SK-N-SH (cell line): ENCODE measurements at regions not wholly inside any gene's neighbourhood (a gene's known extent, or its start where the extent isn't known, plus 50 kb on each side); places are given as distances from the start of the nearest gene placed in this dataset.

Experiments
- CTCF ChIA-PET: fragments of 300-600, 350-600 bp; formaldehyde crosslinking; extraction: SDS; loops from one replicate; lab custom pipeline; 2021; lab: Yijun Ruan, JAX
- POLR2A ChIA-PET: fragments of 350-600 bp; sonication (Branson Sonifier 250); formaldehyde crosslinking; extraction: SDS; loops from one replicate; lab custom pipeline; 2020; ENCODE audit warnings: antibody characterized with exemption, inconsistent platforms; lab: Yijun Ruan, JAX
- DNase-seq: peaks from one replicate; pipeline ENCODE4 v3.0.0; 2012
- H2AFZ ChIP-seq: fragments of 200-600 bp; sonication (generic); 2 replicates; pipeline ENCODE4 v1.8.1; 2016; ENCODE audit warnings: antibody characterized with exemption, mild to moderate bottlenecking, low read depth
- H3F3A ChIP-seq: fragments of 200-600 bp; sonication (generic); replicated peaks from 2 replicates; pipeline ENCODE3; 2016; ENCODE audit warnings: antibody characterized with exemption, mild to moderate bottlenecking; ENCODE audit not compliant: insufficient read depth
- H3K27ac ChIP-seq, 2 experiments: fragments of 200-500 bp in 1 of 2; fragments of 200-600 bp in 1 of 2; sonication (Bioruptor generic) in 1 of 2; sonication (generic), shearing (Covaris generic) in 1 of 2; 2 replicates each; pipeline versions ENCODE4 v1.5.1 to v1.6.1; 2014 to 2016; ENCODE audit warnings: low read depth in 2 of 2, inconsistent platforms in 1 of 2, low read length in 1 of 2, mild to moderate bottlenecking in 1 of 2, mixed read lengths in 1 of 2
- H3K27me3 ChIP-seq: fragments of 200-600 bp; sonication (generic), shearing (Covaris generic); 2 replicates; pipeline ENCODE4 v1.6.1; 2016; ENCODE audit warnings: mixed run types; ENCODE audit not compliant: insufficient read depth
- H3K36me3 ChIP-seq, 2 experiments: fragments of 200-500 bp in 1 of 2; fragments of 200-600 bp in 1 of 2; sonication (Bioruptor generic) in 1 of 2; sonication (generic) in 1 of 2; replicated peaks in 1 of 2; 2 replicates each; pipeline versions ENCODE3 to v1.5.1; 2014 to 2016; ENCODE audit warnings: low read length in 1 of 2, mild to moderate bottlenecking in 1 of 2; ENCODE audit not compliant: insufficient read depth in 2 of 2, control insufficient read depth in 1 of 2
- H3K4me1 ChIP-seq, 2 experiments: fragments of 200-500 bp in 1 of 2; fragments of 200-600 bp in 1 of 2; sonication (Bioruptor generic) in 1 of 2; sonication (generic), shearing (Covaris generic) in 1 of 2; 2 replicates each; pipeline versions ENCODE4 v1.5.1 to v1.6.1; 2014 to 2016; ENCODE audit warnings: low read depth in 1 of 2, low read length in 1 of 2, mixed run types in 1 of 2; ENCODE audit not compliant: insufficient read depth in 2 of 2, control insufficient read depth in 1 of 2
- H3K4me2 ChIP-seq: fragments of 200-600 bp; sonication (generic), shearing (Covaris generic); 2 replicates; pipeline ENCODE4 v1.6.1; 2017; ENCODE audit warnings: mixed run types
- H3K4me3 ChIP-seq, 2 experiments: fragments of 200-500 bp in 1 of 2; fragments of 200-600 bp in 1 of 2; sonication (Bioruptor generic) in 1 of 2; sonication (generic), shearing (Covaris generic) in 1 of 2; 2 replicates each; pipeline versions ENCODE4 v1.5.1 to v1.8.1; 2014 to 2016; ENCODE audit warnings: low read depth in 2 of 2, inconsistent platforms in 1 of 2, low read length in 1 of 2, mild to moderate bottlenecking in 1 of 2, mixed read lengths in 1 of 2, moderate library complexity in 1 of 2
- H3K79me2 ChIP-seq: fragments of 200-600 bp; sonication (generic); 2 replicates; pipeline ENCODE4 v1.8.1; 2017; ENCODE audit warnings: mild to moderate bottlenecking; ENCODE audit not compliant: insufficient read depth
- H3K9ac ChIP-seq: fragments of 200-600 bp; sonication (generic); 2 replicates; pipeline ENCODE4 v1.6.1; 2017; ENCODE audit warnings: mixed run types
- H3K9me2 ChIP-seq: fragments of 200-600 bp; sonication (generic); 2 replicates; pipeline ENCODE4 v1.6.1; 2017; ENCODE audit warnings: mixed run types
- H3K9me3 ChIP-seq: fragments of 200-600 bp; sonication (generic); 2 replicates; pipeline ENCODE4 v1.6.1; 2017; ENCODE audit warnings: mixed run types, mild to moderate bottlenecking, moderate library complexity
- H4K20me1 ChIP-seq: fragments of 200-600 bp; sonication (generic); 2 replicates; pipeline ENCODE4 v1.6.1; 2017; ENCODE audit warnings: mild to moderate bottlenecking, mixed run types; ENCODE audit not compliant: insufficient read depth
- CHD2 ChIP-seq: fragments of 150-350 bp; IDR thresholded peaks from 2 replicates; pipeline ENCODE4 v1.6.1; 2018; ENCODE audit warnings: low read length; ENCODE audit not compliant: partially characterized antibody
- EZH2phosphoT487 ChIP-seq: fragments of 200-600 bp; sonication (generic); IDR thresholded peaks from 2 replicates; pipeline ENCODE4 v1.6.1; 2017; ENCODE audit warnings: low read depth, mixed run types, mild to moderate bottlenecking, antibody characterized with exemption, moderate library complexity, borderline replicate concordance
- FOXJ3 ChIP-seq: sonication (generic); formaldehyde crosslinking; IDR thresholded peaks from 2 replicates; pipeline ENCODE4 v1.5.1; 2020; ENCODE audit warnings: mild to moderate bottlenecking, missing genetic modification reagents
- GABPA ChIP-seq: IDR thresholded peaks from 2 replicates; pipeline ENCODE4 v1.4.0; 2012; ENCODE audit warnings: low read depth, mild to moderate bottlenecking
- GATA2 ChIP-seq: sonication (generic); formaldehyde crosslinking; IDR thresholded peaks from 2 replicates; pipeline ENCODE4 v1.5.0; 2020; ENCODE audit warnings: mild to moderate bottlenecking, missing genetic modification reagents
- JUND ChIP-seq: IDR thresholded peaks from 2 replicates; pipeline ENCODE4 v1.4.0; 2012
- MXI1 ChIP-seq: IDR thresholded peaks from 2 replicates; pipeline ENCODE4 v1.6.1; 2012; ENCODE audit warnings: mild to moderate bottlenecking, low read depth, low read length, improper control_type of control experiment
- NFIC ChIP-seq: IDR thresholded peaks from 2 replicates; pipeline ENCODE4 v1.4.0; 2012; ENCODE audit warnings: borderline replicate concordance
- RFX5 ChIP-seq: IDR thresholded peaks from 2 replicates; pipeline ENCODE4 v1.6.1; 2012; ENCODE audit warnings: mild to moderate bottlenecking, improper control_type of control experiment, low read length
- RXRA ChIP-seq: IDR thresholded peaks from 2 replicates; pipeline ENCODE4 v1.4.0; 2012; ENCODE audit warnings: low read depth, mild to moderate bottlenecking, borderline replicate concordance
- SIN3A ChIP-seq: IDR thresholded peaks from 2 replicates; pipeline ENCODE4 v1.6.1; 2012; ENCODE audit warnings: low read depth, mild to moderate bottlenecking, low read length, moderate library complexity, borderline replicate concordance
- TAF1 ChIP-seq: IDR thresholded peaks from 2 replicates; pipeline ENCODE4 v1.6.1; 2012; ENCODE audit warnings: low read depth, mild to moderate bottlenecking, low read length, moderate library complexity, borderline replicate concordance
- TCF12 ChIP-seq: IDR thresholded peaks from 2 replicates; pipeline ENCODE4 v1.4.0; 2012
- TEAD4 ChIP-seq: IDR thresholded peaks from 2 replicates; pipeline ENCODE4 v1.4.0; 2012; ENCODE audit warnings: mild to moderate bottlenecking, borderline replicate concordance; ENCODE audit not compliant: insufficient read depth
- YY1 ChIP-seq: IDR thresholded peaks from 2 replicates; pipeline ENCODE4 v1.4.0; 2012; ENCODE audit warnings: low read depth, mild to moderate bottlenecking
- WGBS: methylation state at CpG from one replicate; pipeline ENCODE4 v1.1.6; 2017; ENCODE audit warnings: low lambda C conversion rate; 5-methylcytosine and 5-hydroxymethylcytosine counted together
- TF ChIP-seq, protein P1 (sequence below): IDR thresholded peaks from 2 replicates; pipeline ENCODE4 v1.6.1; 2012; ENCODE audit warnings: mild to moderate bottlenecking, low read depth, low read length, moderate library complexity
- TF ChIP-seq, protein P2 (sequence below): IDR thresholded peaks from 2 replicates; pipeline ENCODE4; 2012
- TF ChIP-seq, protein P3 (sequence below): fragments of 200-600 bp; sonication (generic); IDR thresholded peaks from 2 replicates; pipeline ENCODE4 v1.6.1; 2017; ENCODE audit warnings: antibody characterized with exemption, mild to moderate bottlenecking, moderate library complexity
- TF ChIP-seq, protein P4 (sequence below): IDR thresholded peaks from 2 replicates; pipeline ENCODE4 v1.4.0; 2012; ENCODE audit warnings: low read depth

DNA sequence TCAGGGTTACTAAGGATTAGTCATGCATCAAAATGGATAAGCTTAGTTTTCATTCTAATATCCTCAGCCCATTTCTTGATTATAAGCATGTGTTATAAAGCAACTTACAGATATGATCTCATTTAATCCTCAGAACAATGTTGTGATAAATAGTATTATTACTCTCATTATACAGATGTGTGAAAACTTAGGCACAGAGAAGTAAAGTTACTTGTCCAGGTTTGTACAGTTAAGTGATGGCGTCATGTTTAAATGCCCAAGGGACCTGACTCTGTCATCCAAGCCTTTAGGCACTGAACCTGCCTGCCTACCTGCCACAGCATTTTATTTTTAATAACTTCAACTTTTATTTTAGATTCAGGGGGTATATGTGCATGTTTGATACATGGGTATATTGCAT is 472.9 kb upstream of the SEMA6D start (continued):
- TF ChIP-seq, protein P1, sequence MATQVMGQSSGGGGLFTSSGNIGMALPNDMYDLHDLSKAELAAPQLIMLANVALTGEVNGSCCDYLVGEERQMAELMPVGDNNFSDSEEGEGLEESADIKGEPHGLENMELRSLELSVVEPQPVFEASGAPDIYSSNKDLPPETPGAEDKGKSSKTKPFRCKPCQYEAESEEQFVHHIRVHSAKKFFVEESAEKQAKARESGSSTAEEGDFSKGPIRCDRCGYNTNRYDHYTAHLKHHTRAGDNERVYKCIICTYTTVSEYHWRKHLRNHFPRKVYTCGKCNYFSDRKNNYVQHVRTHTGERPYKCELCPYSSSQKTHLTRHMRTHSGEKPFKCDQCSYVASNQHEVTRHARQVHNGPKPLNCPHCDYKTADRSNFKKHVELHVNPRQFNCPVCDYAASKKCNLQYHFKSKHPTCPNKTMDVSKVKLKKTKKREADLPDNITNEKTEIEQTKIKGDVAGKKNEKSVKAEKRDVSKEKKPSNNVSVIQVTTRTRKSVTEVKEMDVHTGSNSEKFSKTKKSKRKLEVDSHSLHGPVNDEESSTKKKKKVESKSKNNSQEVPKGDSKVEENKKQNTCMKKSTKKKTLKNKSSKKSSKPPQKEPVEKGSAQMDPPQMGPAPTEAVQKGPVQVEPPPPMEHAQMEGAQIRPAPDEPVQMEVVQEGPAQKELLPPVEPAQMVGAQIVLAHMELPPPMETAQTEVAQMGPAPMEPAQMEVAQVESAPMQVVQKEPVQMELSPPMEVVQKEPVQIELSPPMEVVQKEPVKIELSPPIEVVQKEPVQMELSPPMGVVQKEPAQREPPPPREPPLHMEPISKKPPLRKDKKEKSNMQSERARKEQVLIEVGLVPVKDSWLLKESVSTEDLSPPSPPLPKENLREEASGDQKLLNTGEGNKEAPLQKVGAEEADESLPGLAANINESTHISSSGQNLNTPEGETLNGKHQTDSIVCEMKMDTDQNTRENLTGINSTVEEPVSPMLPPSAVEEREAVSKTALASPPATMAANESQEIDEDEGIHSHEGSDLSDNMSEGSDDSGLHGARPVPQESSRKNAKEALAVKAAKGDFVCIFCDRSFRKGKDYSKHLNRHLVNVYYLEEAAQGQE, result no peak
- TF ChIP-seq, all 33 proteins: peak for 0

DNA sequence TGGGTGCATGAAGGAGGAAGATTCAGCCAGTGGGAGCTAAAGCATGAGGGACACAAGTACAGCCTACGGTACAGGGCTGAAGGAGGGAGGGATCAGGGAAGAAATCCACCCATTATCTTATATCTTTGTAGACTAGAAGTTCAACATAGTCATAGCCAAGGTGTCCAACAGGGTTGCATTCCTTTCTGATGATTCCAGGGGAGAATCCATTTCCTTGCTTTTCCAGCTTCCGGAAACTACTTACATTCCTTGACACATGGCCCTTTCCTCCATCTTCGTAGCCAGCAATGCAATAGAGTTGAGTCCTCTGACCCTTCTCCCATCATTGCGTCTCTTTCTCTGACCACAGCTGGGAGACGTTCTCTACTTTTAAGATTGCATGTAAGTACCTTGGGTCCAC is 471.0 kb upstream of the SEMA6D start:
- Histone ChIP-seq H2AFZ (no peak overlapping the region), H3K4me3 (no peak overlapping the region), H3K79me2 (no peaks in the 10 kb centered on the region), H4K20me1 (no peaks in the 10 kb centered on the region), H3F3A (no peaks in the 10 kb centered on the region), H3K4me1 (no peaks in the 10 kb centered on the region; a peak in 2 of 4 replicates), H3K36me3 (no peaks in the 10 kb centered on the region), H3K9me2 (no peaks in the 10 kb centered on the region), H3K9ac (no peak overlapping the region), H3K27ac (no peak overlapping the region), H3K4me2 (no peak overlapping the region), H3K9me3 (no peaks in the 10 kb centered on the region), H3K27me3 (no peaks in the 10 kb centered on the region)
- POLR2A ChIA-PET, result no interaction called here
- 37% methylated on average over 5 of the region's 5 CpGs for WGBS
- no peak for DNase-seq
- TF ChIP-seq YY1 (no peak), FOXJ3 (CRISPR knock-in tag) (no peak), TCF12 (no peak), MXI1 (no peak), GATA2 (CRISPR knock-in tag) (no peak), RFX5 (no peak)
- TF ChIP-seq, protein P2, sequence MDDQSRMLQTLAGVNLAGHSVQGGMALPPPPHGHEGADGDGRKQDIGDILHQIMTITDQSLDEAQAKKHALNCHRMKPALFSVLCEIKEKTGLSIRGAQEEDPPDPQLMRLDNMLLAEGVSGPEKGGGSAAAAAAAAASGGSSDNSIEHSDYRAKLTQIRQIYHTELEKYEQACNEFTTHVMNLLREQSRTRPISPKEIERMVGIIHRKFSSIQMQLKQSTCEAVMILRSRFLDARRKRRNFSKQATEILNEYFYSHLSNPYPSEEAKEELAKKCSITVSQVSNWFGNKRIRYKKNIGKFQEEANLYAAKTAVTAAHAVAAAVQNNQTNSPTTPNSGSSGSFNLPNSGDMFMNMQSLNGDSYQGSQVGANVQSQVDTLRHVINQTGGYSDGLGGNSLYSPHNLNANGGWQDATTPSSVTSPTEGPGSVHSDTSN, result no peak
- CTCF ChIA-PET, result no interaction called here

DNA sequence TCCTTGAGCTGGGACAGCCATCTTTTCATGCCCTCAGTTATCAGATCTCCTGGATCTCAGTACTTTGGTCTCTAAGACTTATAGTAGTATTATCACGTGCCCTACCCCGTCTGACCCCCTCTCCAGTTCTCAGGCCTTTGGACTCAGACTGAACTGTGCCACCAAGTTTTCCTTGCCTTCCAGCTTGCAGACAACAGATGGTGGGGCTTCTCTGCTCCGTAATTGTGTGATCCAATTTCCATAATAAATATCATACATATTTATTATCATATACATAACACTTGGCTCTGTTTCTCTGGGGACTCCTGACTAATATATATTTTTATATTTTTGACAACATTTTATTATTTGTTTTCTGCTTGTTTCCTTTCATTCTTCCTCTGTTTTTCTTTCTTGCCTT is 458.8 kb upstream of the SEMA6D start:
- POLR2A ChIA-PET, result no interaction called here
- no peak for DNase-seq
- 18% methylated on average over 3 of the region's 3 CpGs for WGBS
- TF ChIP-seq TEAD4 (no peak), CHD2 (no peak), TAF1 (no peak), RFX5 (no peak), SIN3A (no peak), NFIC (no peak), GATA2 (CRISPR knock-in tag) (no peak), JUND (no peak), GABPA (no peak), RXRA (no peak), EZH2phosphoT487 (no peak)
- TF ChIP-seq, protein P3, sequence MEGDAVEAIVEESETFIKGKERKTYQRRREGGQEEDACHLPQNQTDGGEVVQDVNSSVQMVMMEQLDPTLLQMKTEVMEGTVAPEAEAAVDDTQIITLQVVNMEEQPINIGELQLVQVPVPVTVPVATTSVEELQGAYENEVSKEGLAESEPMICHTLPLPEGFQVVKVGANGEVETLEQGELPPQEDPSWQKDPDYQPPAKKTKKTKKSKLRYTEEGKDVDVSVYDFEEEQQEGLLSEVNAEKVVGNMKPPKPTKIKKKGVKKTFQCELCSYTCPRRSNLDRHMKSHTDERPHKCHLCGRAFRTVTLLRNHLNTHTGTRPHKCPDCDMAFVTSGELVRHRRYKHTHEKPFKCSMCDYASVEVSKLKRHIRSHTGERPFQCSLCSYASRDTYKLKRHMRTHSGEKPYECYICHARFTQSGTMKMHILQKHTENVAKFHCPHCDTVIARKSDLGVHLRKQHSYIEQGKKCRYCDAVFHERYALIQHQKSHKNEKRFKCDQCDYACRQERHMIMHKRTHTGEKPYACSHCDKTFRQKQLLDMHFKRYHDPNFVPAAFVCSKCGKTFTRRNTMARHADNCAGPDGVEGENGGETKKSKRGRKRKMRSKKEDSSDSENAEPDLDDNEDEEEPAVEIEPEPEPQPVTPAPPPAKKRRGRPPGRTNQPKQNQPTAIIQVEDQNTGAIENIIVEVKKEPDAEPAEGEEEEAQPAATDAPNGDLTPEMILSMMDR, result no peak
- TF ChIP-seq, protein P2, result no peak
- TF ChIP-seq, protein P4, sequence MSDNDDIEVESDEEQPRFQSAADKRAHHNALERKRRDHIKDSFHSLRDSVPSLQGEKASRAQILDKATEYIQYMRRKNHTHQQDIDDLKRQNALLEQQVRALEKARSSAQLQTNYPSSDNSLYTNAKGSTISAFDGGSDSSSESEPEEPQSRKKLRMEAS, result no peak

More for the DNA sequence above, 458.8 kb upstream of the SEMA6D start:
- Histone ChIP-seq H3K4me1 (no peaks in the 10 kb centered on the region), H4K20me1 (no peaks in the 10 kb centered on the region), H2AFZ (no peak overlapping the region), H3K9me3 (no peaks in the 10 kb centered on the region), H3K27me3 (no peaks in the 10 kb centered on the region), H3K36me3 (no peaks in the 10 kb centered on the region), H3K79me2 (no peaks in the 10 kb centered on the region), H3K4me2 (no peak overlapping the region), H3K9me2 (no peaks in the 10 kb centered on the region), H3F3A (no peaks in the 10 kb centered on the region), H3K9ac (no peak overlapping the region), H3K27ac (no peak overlapping the region), H3K4me3 (no peak overlapping the region)
- CTCF ChIA-PET, result no interaction called here
